ENCODE measurements at regions not wholly inside any gene's neighbourhood (a gene's known extent, or its start where the extent isn't known, plus 50 kb on each side); places are given as distances from the start of the nearest gene placed in this dataset.
A peak's percentile ranks its signal among the peaks of the same experiment; 100 is the strongest.

DNA sequence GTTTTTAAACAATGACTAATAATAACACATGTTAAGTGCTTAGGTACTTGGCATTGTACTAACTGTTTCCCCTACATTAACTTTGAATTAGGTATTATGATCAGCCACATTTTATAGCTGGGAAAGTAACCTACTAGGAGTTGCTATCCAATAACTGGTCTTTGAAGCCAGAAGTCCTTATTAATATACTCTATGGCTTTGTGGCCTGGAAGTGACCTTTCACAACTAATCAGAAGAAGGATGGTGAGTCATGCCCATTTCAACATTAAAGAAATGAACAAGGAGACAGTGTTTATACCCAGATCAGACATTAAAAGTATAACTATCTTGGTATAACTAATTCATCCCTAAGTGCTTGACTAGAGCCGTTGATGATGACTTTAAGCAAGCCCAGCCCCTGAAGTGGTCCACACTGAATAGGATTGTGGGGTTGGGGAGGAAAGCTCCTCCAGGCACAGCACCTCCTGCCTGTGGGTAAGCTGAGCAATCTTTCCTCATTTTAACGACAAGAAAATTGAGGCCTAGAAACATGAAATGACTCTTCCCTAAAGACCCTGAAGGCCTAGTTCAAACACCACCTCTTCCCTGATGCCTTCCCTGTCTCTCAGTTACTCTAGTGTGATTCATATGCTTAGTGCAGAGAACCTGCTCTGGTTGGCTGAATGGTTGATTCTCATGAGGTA, 71.6 kb upstream of the RFX8 start:
- H3K27me3 Mint-ChIP-seq (ENCODE audit: low read depth, unreplicated experiment): peaks cover 8% of the 10 kb centered on the region
- DNase-seq (ENCODE audit: low read depth): peak; percentile 74
- H3K4me1 Mint-ChIP-seq (ENCODE audit: low read depth, unreplicated experiment): no peaks in the 10 kb centered on the region

GRCh38 chr2:101545950-101546349, 71.0 kb upstream of the RFX8 start:
- FAIRE-seq: no peak
- TF ChIP-seq CTCF (IDR thresholded peaks at IDR 0.05; ENCODE audit: insufficient read depth, low read depth, low read length): no peak
- TF ChIP-seq EZH2 (IDR thresholded peaks at IDR 0.05; ENCODE audit: insufficient read depth, low read length): no peak

More for the DNA sequence above, 71.6 kb upstream of the RFX8 start:
- Histone ChIP-seq H3K27me3 (ENCODE audit: insufficient read depth, low read length) (no peaks in the 10 kb centered on the region), H3K9ac (ENCODE audit: low read length) (no peak overlapping the region), H3K27ac (ENCODE audit: low read depth, low read length) (no peak overlapping the region), H2AFZ (ENCODE audit: low read depth, low read length) (no peak overlapping the region), H4K20me1 (ENCODE audit: insufficient read depth, low read length) (no peaks in the 10 kb centered on the region), H3K9me3 (ENCODE audit: insufficient read depth, low read depth, low read length) (no peaks in the 10 kb centered on the region), H3K79me2 (ENCODE audit: insufficient read depth, low read length) (no peaks in the 10 kb centered on the region), H3K36me3 (ENCODE audit: insufficient read depth, low read length) (no peaks in the 10 kb centered on the region), H3K4me3 (ENCODE audit: insufficient read depth, low read depth, low read length) (no peak overlapping the region), H3K4me1 (ENCODE audit: insufficient read depth, low read length) (peaks cover 5% of the 10 kb centered on the region), H3K4me2 (ENCODE audit: low read length) (no peak overlapping the region)
- Mint-ChIP-seq H3K9me3 (ENCODE audit: unreplicated experiment) (peaks cover 2% of the 10 kb centered on the region), H3K27ac (ENCODE audit: unreplicated experiment) (no peak overlapping the region), H3K36me3 (ENCODE audit: low read depth, unreplicated experiment) (no peaks in the 10 kb centered on the region), H3K4me3 (ENCODE audit: unreplicated experiment) (no peak overlapping the region)
- no peak for TF ChIP-seq CTCF (IDR thresholded peaks at IDR 0.05; ENCODE audit: insufficient read depth, low read depth, low read length)
- no peak for TF ChIP-seq EZH2 (IDR thresholded peaks at IDR 0.05; ENCODE audit: insufficient read depth, low read length)
- FAIRE-seq: no peak

GRCh38 chr2:101540518-101540917, 65.6 kb upstream of the RFX8 start:
- H3K27ac ChIP-seq (ENCODE audit: low read depth, low read length): no peak overlapping the region
- H3K36me3 Mint-ChIP-seq (ENCODE audit: low read depth, unreplicated experiment): no peaks in the 10 kb centered on the region
- H3K4me1 Mint-ChIP-seq (ENCODE audit: low read depth, unreplicated experiment): no peaks in the 10 kb centered on the region
- H3K9me3 Mint-ChIP-seq (ENCODE audit: unreplicated experiment): peaks cover 2% of the 10 kb centered on the region
- no peaks in the 10 kb centered on the region for H3K9me3 ChIP-seq (ENCODE audit: insufficient read depth, low read depth, low read length)
- no peak overlapping the region for H3K4me2 ChIP-seq (ENCODE audit: low read length)
- no peaks in the 10 kb centered on the region for H3K79me2 ChIP-seq (ENCODE audit: insufficient read depth, low read length)
- no peak for TF ChIP-seq CTCF (IDR thresholded peaks at IDR 0.05; ENCODE audit: insufficient read depth, low read depth, low read length)
- no peak for TF ChIP-seq EZH2 (IDR thresholded peaks at IDR 0.05; ENCODE audit: insufficient read depth, low read length)
- H3K4me3 ChIP-seq (ENCODE audit: insufficient read depth, low read depth, low read length): no peak overlapping the region
- H3K4me1 ChIP-seq (ENCODE audit: insufficient read depth, low read length): no peaks in the 10 kb centered on the region
- H3K27me3 ChIP-seq (ENCODE audit: insufficient read depth, low read length): no peaks in the 10 kb centered on the region
- no peak overlapping the region for H3K27ac Mint-ChIP-seq (ENCODE audit: unreplicated experiment)
- DNase-seq (ENCODE audit: low read depth) (no peak), FAIRE-seq (no peak)
- H2AFZ ChIP-seq (ENCODE audit: low read depth, low read length): no peak overlapping the region
- no peaks in the 10 kb centered on the region for H3K27me3 Mint-ChIP-seq (ENCODE audit: low read depth, unreplicated experiment)
- no peaks in the 10 kb centered on the region for H4K20me1 ChIP-seq (ENCODE audit: insufficient read depth, low read length)
- no peak overlapping the region for H3K4me3 Mint-ChIP-seq (ENCODE audit: unreplicated experiment)
- H3K36me3 ChIP-seq (ENCODE audit: insufficient read depth, low read length): no peaks in the 10 kb centered on the region
- H3K9ac ChIP-seq (ENCODE audit: low read length): no peak overlapping the region

More at GRCh38 chr2:101545950-101546349, 71.0 kb upstream of the RFX8 start:
- Histone ChIP-seq H3K4me2 (ENCODE audit: low read length) (no peak overlapping the region), H2AFZ (ENCODE audit: low read depth, low read length) (no peak overlapping the region), H3K27me3 (ENCODE audit: insufficient read depth, low read length) (no peaks in the 10 kb centered on the region), H4K20me1 (ENCODE audit: insufficient read depth, low read length) (no peaks in the 10 kb centered on the region), H3K79me2 (ENCODE audit: insufficient read depth, low read length) (no peaks in the 10 kb centered on the region), H3K4me3 (ENCODE audit: insufficient read depth, low read depth, low read length) (no peak overlapping the region), H3K36me3 (ENCODE audit: insufficient read depth, low read length) (no peaks in the 10 kb centered on the region), H3K27ac (ENCODE audit: low read depth, low read length) (no peak overlapping the region), H3K9me3 (ENCODE audit: insufficient read depth, low read depth, low read length) (no peaks in the 10 kb centered on the region), H3K4me1 (ENCODE audit: insufficient read depth, low read length) (peaks cover 5% of the 10 kb centered on the region), H3K9ac (ENCODE audit: low read length) (no peak overlapping the region)
- no peak overlapping the region for H3K4me3 Mint-ChIP-seq (ENCODE audit: unreplicated experiment)
- no peaks in the 10 kb centered on the region for H3K36me3 Mint-ChIP-seq (ENCODE audit: low read depth, unreplicated experiment)
- H3K9me3 Mint-ChIP-seq (ENCODE audit: unreplicated experiment): peaks cover 2% of the 10 kb centered on the region
- DNase-seq (ENCODE audit: low read depth): no peak
- H3K27me3 Mint-ChIP-seq (ENCODE audit: low read depth, unreplicated experiment): peaks cover 8% of the 10 kb centered on the region
- H3K4me1 Mint-ChIP-seq (ENCODE audit: low read depth, unreplicated experiment): no peaks in the 10 kb centered on the region
- H3K27ac Mint-ChIP-seq (ENCODE audit: unreplicated experiment): no peak overlapping the region

Measured in astrocyte (in vitro differentiated cells and primary cell).